HG03064 (cell line): ENCODE measurements at regions not wholly inside any gene's neighbourhood (a gene's known extent, or its start where the extent isn't known, plus 50 kb on each side); places are given as distances from the start of the nearest gene placed in this dataset.

Experiments
- ATAC-seq: cut with Tn5 transposase; IDR thresholded peaks from one replicate; pipeline ENCODE4 v1.9.1; 2021; ENCODE audit warnings: low read depth; ENCODE audit not compliant: unreplicated experiment

GRCh38 chr6:76326871-76327270 lies 254.4 kb upstream of the IMPG1 start:
- ATAC-seq = no peak
